Breast epithelium (tissue), 4 donors: ENCODE measurements at regions not wholly inside any gene's neighbourhood (a gene's known extent, or its start where the extent isn't known, plus 50 kb on each side); places are given as distances from the start of the nearest gene placed in this dataset.

Experiments
- DNase-seq, 2 donors: peaks; one replicate each; pipeline ENCODE4 v3.0.0-alpha.2; 2019; ENCODE audit warnings: low spot score in 2 of 2
- H3K27ac ChIP-seq, 2 donors: fragments of 200-600 bp; sonication (generic) in 1 of 2; one replicate each; pipeline ENCODE4 v1.5.1; 2016 to 2019; ENCODE audit warnings: mild to moderate bottlenecking in 1 of 2
- H3K27me3 ChIP-seq, 2 donors: fragments of 200-600 bp; sonication (generic) in 1 of 2; one replicate each; pipeline versions ENCODE4 v1.5.1 to v1.6.0; 2017 to 2019; ENCODE audit warnings: control low read depth in 1 of 2, mild to moderate bottlenecking in 1 of 2
- H3K36me3 ChIP-seq: fragments of 200-600 bp; one replicate; pipeline ENCODE4 v1.5.1; 2019
- H3K4me1 ChIP-seq, 2 donors: fragments of 200-600 bp; sonication (generic); one replicate each; pipeline ENCODE4 v1.5.1; 2016 to 2019; ENCODE audit warnings: control low read depth in 1 of 2
- H3K4me3 ChIP-seq, 3 donors: fragments of 200-600 bp; sonication (generic); 1 replicate in 2 of 3; 2 replicates in 1 of 3; pipeline ENCODE4 v1.5.1; 2016 to 2019; ENCODE audit warnings: mild to moderate bottlenecking in 3 of 3, moderate library complexity in 2 of 3
- H3K9me3 ChIP-seq, 2 donors: fragments of 200-600 bp; sonication (generic) in 1 of 2; one replicate each; pipeline ENCODE4 v1.5.1; 2016 to 2019; ENCODE audit warnings: control low read depth in 1 of 2
- CTCF ChIP-seq, 3 donors: fragments of 450-650 bp; IDR thresholded peaks; one replicate each; pipeline ENCODE4 v1.5.1; 2016 to 2017; ENCODE audit warnings: antibody characterized with exemption in 3 of 3, mild to moderate bottlenecking in 3 of 3, moderate library complexity in 3 of 3
- POLR2A ChIP-seq: fragments of 450-650 bp; IDR thresholded peaks from one replicate; pipeline ENCODE4 v1.6.1; 2016; ENCODE audit warnings: antibody characterized with exemption, mild to moderate bottlenecking, moderate library complexity
- POLR2AphosphoS5 ChIP-seq, 3 donors: sonication (generic); formaldehyde crosslinking; IDR thresholded peaks; one replicate each; pipeline ENCODE4 v1.6.1; 2017; ENCODE audit warnings: antibody characterized with exemption in 3 of 3
- intact Hi-C: fragments of 100-400 bp; cut with DNase I; formaldehyde crosslinking; loops from one replicate; pipeline ENCODE4 v1.15.1; 2023; ENCODE audit warnings: low total_unique reads

DNA sequence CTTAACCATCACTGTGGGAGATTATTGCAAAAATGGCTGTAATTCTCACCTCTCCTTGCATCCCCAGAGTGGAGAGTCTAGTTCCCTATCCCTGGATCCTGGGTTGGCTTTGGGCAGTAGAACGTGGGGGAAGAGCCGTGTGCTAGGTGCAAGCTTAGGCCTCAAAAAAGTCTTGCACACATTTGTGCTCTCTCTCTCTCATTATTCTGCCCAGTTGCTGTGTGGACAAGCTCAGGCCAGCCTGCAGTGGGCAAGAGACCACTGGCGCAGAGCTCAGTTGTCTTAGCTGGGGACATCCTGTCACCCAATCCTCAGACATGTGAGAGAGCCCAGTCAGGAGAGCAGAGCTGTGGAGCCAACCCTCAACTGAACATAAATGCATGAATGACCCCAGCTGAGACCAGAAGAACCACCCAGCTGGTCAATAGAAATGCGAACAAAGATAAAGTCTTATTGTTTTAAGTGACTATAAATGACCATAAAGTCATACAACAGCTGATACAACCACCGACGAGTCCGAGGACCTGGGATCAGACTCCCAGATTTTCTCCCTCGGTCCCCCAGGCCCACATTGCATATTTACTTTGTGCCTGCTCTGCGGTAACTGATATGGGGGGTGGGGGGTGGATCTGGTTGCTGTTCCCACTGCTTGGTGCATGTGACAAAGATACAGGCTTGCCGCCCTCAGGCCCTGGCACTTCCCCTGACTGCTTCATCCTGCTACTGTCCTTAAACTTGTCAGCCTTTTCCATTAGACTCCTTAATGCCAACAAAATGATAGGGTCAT is 166.4 kb upstream of the MVB12B start:
- no peak overlapping the region for H3K4me3 ChIP-seq
- no peak overlapping the region for H3K27ac ChIP-seq
- no peaks in the 10 kb centered on the region for H3K4me1 ChIP-seq
- TF ChIP-seq CTCF (IDR thresholded peaks at IDR 0.05) (no peak), POLR2AphosphoS5 (IDR thresholded peaks at IDR 0.05) (no peak), POLR2A (no peak)
- peaks cover 0 to 7% of the 10 kb centered on the region in 2 donors for H3K27me3 ChIP-seq
- intact Hi-C loops, result no loop called here
- H3K9me3 ChIP-seq, result no peaks in the 10 kb centered on the region
- H3K36me3 ChIP-seq, result no peaks in the 10 kb centered on the region
- no peak for DNase-seq

DNA sequence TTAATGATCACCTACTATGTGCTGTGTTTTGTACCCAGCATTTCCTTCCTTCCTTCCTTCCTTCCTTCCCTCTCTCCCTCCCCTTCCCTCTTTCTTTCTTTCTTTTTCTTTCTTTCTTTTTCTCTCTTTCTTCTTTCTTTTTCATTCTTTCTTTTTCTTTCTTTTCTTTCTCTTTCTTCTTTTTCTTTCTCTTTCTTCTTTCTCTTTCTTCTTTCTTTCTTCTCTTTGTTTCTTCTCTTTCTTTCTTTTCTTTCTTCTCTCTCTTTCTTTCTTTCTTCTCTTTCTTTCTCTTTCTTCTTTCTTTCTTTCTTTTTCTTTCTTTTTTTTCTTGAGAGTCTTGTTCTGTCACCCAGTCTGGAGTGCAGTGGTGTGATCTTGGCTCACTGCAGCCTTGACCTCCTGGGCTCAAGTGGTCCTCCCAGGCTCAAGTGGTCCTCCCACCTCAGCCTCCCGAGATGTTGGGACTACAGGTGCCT is 165.7 kb upstream of the MVB12B start:
- peaks cover 0 to 7% of the 10 kb centered on the region in 2 donors for H3K27me3 ChIP-seq
- intact Hi-C loops, result no loop called here
- no peak overlapping the region for H3K4me3 ChIP-seq
- no peak for DNase-seq
- no peaks in the 10 kb centered on the region for H3K36me3 ChIP-seq
- H3K27ac ChIP-seq, result no peak overlapping the region
- TF ChIP-seq CTCF (IDR thresholded peaks at IDR 0.05), result no peak
- no peak for TF ChIP-seq POLR2A
- TF ChIP-seq POLR2AphosphoS5 (IDR thresholded peaks at IDR 0.05), result no peak
- no peaks in the 10 kb centered on the region for H3K9me3 ChIP-seq
- H3K4me1 ChIP-seq, result no peaks in the 10 kb centered on the region

DNA sequence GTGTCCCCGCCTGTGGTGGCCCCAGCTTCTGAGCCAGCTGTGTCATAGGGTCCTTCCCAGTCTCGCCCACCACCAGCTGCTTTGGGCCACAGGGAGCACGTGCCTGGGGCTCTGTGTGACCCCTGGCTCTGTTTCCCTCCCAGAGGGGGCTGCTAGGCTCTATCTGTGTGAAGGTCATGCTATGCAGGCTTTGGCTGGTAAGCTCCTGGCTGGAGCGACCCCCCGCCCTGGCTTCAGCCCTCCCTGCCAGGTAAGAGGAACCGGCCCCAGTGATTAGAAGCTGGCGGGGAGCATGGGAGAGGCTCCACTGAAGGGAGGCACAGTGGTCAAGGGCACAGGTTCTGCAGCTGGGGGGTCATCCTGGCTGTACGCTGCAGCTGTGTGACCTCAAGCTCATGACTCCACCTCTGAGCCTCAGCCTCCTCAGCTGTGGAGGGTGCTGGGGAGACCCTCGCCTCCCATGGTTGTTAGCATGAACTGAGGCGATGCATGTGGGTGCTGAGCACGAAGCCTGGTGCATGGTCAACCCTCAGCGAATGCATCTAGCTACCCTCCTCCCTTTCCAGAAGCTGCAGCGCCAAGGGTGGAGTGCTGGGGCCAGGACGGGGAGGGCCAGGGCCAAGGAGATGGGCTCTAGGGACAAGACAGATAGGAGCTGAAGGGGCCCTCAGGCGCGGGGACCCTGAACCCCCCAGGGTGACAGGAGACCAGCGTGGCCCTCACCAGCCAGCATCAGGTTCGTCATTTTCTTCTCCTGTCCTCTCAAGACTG is 163.8 kb upstream of the MVB12B start:
- intact Hi-C loops, result no loop called here
- H3K4me3 ChIP-seq, result no peak overlapping the region
- no peak overlapping the region for H3K27ac ChIP-seq
- H3K9me3 ChIP-seq, result no peaks in the 10 kb centered on the region
- peaks cover 0 to 5% of the 10 kb centered on the region in 2 donors for H3K27me3 ChIP-seq
- no peaks in the 10 kb centered on the region for H3K36me3 ChIP-seq
- no peaks in the 10 kb centered on the region for H3K4me1 ChIP-seq
- no peak for DNase-seq
- TF ChIP-seq CTCF (IDR thresholded peaks at IDR 0.05), result no peak
- TF ChIP-seq POLR2AphosphoS5 (IDR thresholded peaks at IDR 0.05), result no peak
- no peak for TF ChIP-seq POLR2A

- Histone ChIP-seq H3K4me3 (no peak overlapping the region), H3K27ac (no peak overlapping the region), H3K9me3 (no peaks in the 10 kb centered on the region), H3K4me1 (no peaks in the 10 kb centered on the region), H3K36me3 (no peaks in the 10 kb centered on the region), H3K27me3 (peaks cover 0 to 7% of the 10 kb centered on the region in 2 donors)
- intact Hi-C loops, result no loop called here
- no peak for DNase-seq
- TF ChIP-seq POLR2A (no peak), CTCF (IDR thresholded peaks at IDR 0.05) (no peak), POLR2AphosphoS5 (IDR thresholded peaks at IDR 0.05) (no peak)
These were observed 161.7 kb upstream of the MVB12B start for GRCh38 chr9:126164796-126165525.
